Lower lobe of right lung (tissue), 2 donors: ENCODE measurements at regions not wholly inside any gene's neighbourhood (a gene's known extent, or its start where the extent isn't known, plus 50 kb on each side); places are given as distances from the start of the nearest gene placed in this dataset.

Experiments
- ATAC-seq, 2 donors: fragments of 200-7000 bp; cut with Tn5 transposase; one replicate each; pipeline ENCODE4 v1.9.1; 2020 to 2022; ENCODE audit warnings: mild to moderate bottlenecking in 2 of 2, moderate library complexity in 2 of 2
- DNase-seq: peaks from one replicate; pipeline ENCODE4 v3.0.0-alpha.2; 2020
- H3K27ac ChIP-seq: fragments of 200-600 bp; one replicate; pipeline ENCODE4 v1.8.0; 2022
- H3K27me3 ChIP-seq: fragments of 200-600 bp; one replicate; pipeline ENCODE4 v1.8.0; 2022; ENCODE audit warnings: low read depth
- H3K36me3 ChIP-seq: fragments of 200-600 bp; one replicate; pipeline ENCODE4 v1.8.0; 2022; ENCODE audit warnings: mild to moderate bottlenecking
- H3K4me1 ChIP-seq: fragments of 200-600 bp; one replicate; pipeline ENCODE4 v1.8.0; 2022
- H3K4me3 ChIP-seq: fragments of 200-600 bp; one replicate; pipeline ENCODE4 v1.8.0; 2022; ENCODE audit warnings: mild to moderate bottlenecking
- H3K9me3 ChIP-seq: fragments of 200-600 bp; one replicate; pipeline ENCODE4 v1.8.0; 2022
- CTCF ChIP-seq: fragments of 200-600 bp; IDR thresholded peaks from one replicate; pipeline ENCODE4 v1.8.0; 2022; ENCODE audit warnings: antibody characterized with exemption, mild to moderate bottlenecking
- intact Hi-C: fragments of 100-400 bp; cut with DNase I; formaldehyde crosslinking; loops from one replicate; pipeline ENCODE4 v1.11.0; 2022
- donor health status: DM: no; HTN: yes; CAD: no; lungs with severe emphysema.

DNA sequence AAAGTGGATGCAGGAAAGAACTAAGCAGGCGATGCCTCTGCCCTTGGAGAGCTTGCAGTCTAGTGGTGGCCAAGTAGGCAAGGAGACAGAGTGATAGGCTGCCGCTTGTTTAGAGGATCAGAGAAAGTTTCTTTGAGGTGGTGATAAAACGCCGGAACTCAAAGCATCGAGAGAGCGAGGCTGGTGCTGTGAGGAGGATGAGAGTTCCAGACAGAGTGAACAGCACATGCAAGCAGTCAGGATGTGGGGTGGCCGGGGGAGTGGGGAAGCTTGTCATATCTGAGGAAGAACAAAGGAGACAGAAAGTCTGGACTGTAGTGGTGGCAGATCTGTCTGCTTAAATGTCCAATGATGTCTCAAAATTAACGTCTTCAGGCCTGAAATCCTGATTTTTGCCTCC lies 319.7 kb downstream of the SNAPC1 start:
- Histone ChIP-seq H3K4me3 (no peak overlapping the region), H3K27me3 (no peaks in the 10 kb centered on the region), H3K9me3 (peaks cover 5% of the 10 kb centered on the region), H3K36me3 (no peaks in the 10 kb centered on the region), H3K4me1 (no peaks in the 10 kb centered on the region), H3K27ac (no peak overlapping the region)
- ATAC-seq (no peak), DNase-seq (no peak)
- intact Hi-C loops = no loop called here
- no peak for TF ChIP-seq CTCF

GRCh38 chr14:62082779-62083178 lies 320.6 kb downstream of the SNAPC1 start:
- no peak for DNase-seq
- intact Hi-C loops = no loop called here
- Histone ChIP-seq H3K4me1 (no peaks in the 10 kb centered on the region), H3K27ac (no peak overlapping the region), H3K27me3 (no peaks in the 10 kb centered on the region), H3K4me3 (no peak overlapping the region), H3K9me3 (peaks cover 5% of the 10 kb centered on the region), H3K36me3 (no peaks in the 10 kb centered on the region)
- TF ChIP-seq CTCF = no peak
- ATAC-seq = no peak

- intact Hi-C loops = no loop called here
- no peak for TF ChIP-seq CTCF
These were observed 321.8 kb downstream of the SNAPC1 start for GRCh38 chr14:62084020-62084419.

DNA sequence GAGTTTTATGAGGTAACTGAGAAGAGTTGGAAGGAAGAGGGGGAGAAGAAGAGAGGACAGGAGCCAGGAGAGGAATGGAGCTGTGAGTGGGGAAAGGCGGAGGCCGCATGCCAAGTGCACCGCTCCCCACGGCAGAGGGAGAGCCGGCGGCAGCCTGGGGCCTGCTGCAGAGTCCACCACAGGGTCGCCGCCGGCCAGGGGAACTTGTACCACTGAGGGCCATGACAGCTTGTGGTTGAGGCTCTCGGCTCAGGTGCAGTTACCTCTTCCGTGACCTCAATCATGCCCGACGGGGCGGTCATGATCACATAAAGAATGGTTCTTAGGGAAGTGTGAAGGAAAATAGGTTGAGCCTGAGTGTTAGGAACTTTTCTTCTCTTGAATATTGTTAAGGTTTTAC lies 325.0 kb downstream of the SNAPC1 start:
- intact Hi-C loops = no loop called here
- H3K36me3 ChIP-seq = no peaks in the 10 kb centered on the region
- no peak overlapping the region for H3K27ac ChIP-seq
- H3K4me3 ChIP-seq = no peak overlapping the region
- peaks cover 5% of the 10 kb centered on the region for H3K9me3 ChIP-seq
- ATAC-seq (no peak), DNase-seq (no peak)
- H3K4me1 ChIP-seq = no peaks in the 10 kb centered on the region
- TF ChIP-seq CTCF = no peak
- H3K27me3 ChIP-seq = no peaks in the 10 kb centered on the region

More at GRCh38 chr14:62084020-62084419, 321.8 kb downstream of the SNAPC1 start:
- Histone ChIP-seq H3K27ac (no peak overlapping the region), H3K9me3 (peaks cover 5% of the 10 kb centered on the region), H3K4me1 (no peaks in the 10 kb centered on the region), H3K36me3 (no peaks in the 10 kb centered on the region), H3K4me3 (no peak overlapping the region), H3K27me3 (no peaks in the 10 kb centered on the region)
- no peak for ATAC-seq
- no peak for DNase-seq

DNA sequence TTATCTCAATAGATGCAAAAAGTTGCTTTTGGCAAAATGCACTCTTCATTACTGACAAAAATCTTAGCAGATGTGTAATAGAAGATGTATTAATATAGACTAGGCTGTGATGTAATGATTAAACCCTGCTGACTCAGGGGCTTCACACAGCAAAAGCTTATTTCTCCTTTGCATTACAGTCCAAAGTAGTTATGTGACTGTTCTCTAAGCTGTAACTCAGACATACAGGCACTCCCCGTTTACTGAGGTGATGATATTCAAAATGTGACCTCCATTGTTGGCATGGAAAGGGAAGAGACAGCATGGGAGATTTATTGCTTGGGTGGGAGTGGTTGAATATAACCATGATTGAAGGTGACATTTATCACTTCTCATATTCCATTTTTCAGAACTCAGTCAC lies 331.5 kb downstream of the SNAPC1 start:
- intact Hi-C loops = no loop called here
- H3K27ac ChIP-seq = no peak overlapping the region
- H3K4me1 ChIP-seq = no peaks in the 10 kb centered on the region
- ATAC-seq = no peak
- DNase-seq = no peak
- H3K9me3 ChIP-seq = no peaks in the 10 kb centered on the region
- H3K4me3 ChIP-seq = no peak overlapping the region
- TF ChIP-seq CTCF = no peak
- no peaks in the 10 kb centered on the region for H3K36me3 ChIP-seq
- H3K27me3 ChIP-seq = no peaks in the 10 kb centered on the region

DNA sequence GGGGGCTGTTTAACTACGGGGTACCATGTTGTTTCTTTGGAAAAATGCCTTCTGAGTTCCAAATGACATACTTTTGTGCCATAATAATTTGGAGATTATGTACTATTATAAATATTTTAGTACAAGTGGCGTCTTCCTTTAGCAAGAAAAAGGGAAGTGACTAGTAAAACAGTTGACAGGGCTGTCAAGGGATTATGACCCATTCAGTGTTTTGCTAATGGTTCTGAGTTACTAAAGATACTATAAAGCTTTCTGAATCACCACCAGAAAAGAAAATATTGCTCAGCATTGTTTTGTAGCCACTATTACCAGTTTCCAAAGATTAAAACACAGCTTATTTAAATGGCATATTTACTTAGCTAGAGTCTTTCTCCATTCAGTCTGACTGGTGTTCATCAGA lies 334.9 kb downstream of the SNAPC1 start:
- Histone ChIP-seq H3K27ac (no peak overlapping the region), H3K9me3 (no peaks in the 10 kb centered on the region), H3K4me3 (no peak overlapping the region), H3K27me3 (no peaks in the 10 kb centered on the region), H3K36me3 (no peaks in the 10 kb centered on the region), H3K4me1 (no peaks in the 10 kb centered on the region)
- no peak for TF ChIP-seq CTCF
- intact Hi-C loops = no loop called here
- ATAC-seq (no peak), DNase-seq (no peak)
